MM.1S (cell line): ENCODE measurements at regions not wholly inside any gene's neighbourhood (a gene's known extent, or its start where the extent isn't known, plus 50 kb on each side); places are given as distances from the start of the nearest gene placed in this dataset.

Source experiments
- CTCF ChIP-seq: fragments of 300-600 bp; sonication (generic); IDR thresholded peaks from 2 replicates; pipeline ENCODE4 v1.5.1; 2016; ENCODE audit warnings: antibody characterized with exemption, low read length, mixed read lengths
- EZH2phosphoT487 ChIP-seq: fragments of 300-600 bp; sonication (generic); IDR thresholded peaks from 2 replicates; pipeline ENCODE4 v1.6.1; 2018; ENCODE audit warnings: antibody characterized with exemption, low read length

DNA sequence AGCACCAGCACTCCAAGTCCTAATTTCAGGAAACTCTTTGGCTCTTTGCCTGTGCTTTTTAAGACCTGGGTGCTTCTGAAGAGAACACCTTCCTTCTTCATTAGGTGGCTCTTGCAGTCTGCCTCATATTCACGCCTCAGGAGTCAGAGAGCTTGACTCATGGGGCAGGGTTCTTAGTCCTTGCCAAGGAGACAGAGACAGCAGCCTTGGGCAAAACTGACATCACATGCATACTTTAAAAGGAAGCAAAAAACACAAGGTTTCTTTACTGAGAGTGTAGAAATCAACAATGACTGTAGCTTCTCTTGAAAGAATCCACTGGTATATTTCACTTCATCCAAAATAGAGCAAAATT, 780.6 kb downstream of the INHBA start:
- TF ChIP-seq CTCF (no peak), EZH2phosphoT487 (no peak)
